Gastroesophageal sphincter (tissue), 4 donors: ENCODE measurements at regions not wholly inside any gene's neighbourhood (a gene's known extent, or its start where the extent isn't known, plus 50 kb on each side); places are given as distances from the start of the nearest gene placed in this dataset.

Experiments used
- ATAC-seq: fragments of 150-250 bp; one replicate; pipeline ENCODE4 v1.9.1; 2016; ENCODE audit warnings: mild to moderate bottlenecking, moderate library complexity
- H3K27ac ChIP-seq, 4 donors: fragments of 200-600 bp; sonication (generic) in 3 of 4; 1 replicate in 3 of 4; 2 replicates in 1 of 4; pipeline ENCODE4 v1.5.1; 2016 to 2019
- H3K27me3 ChIP-seq: fragments of 200-600 bp; sonication (generic); one replicate; pipeline ENCODE4 v1.5.1; 2019
- H3K36me3 ChIP-seq, 2 donors: fragments of 200-600 bp; sonication (generic); one replicate each; pipeline ENCODE4 v1.5.1; 2019; ENCODE audit warnings: control low read depth in 1 of 2
- H3K4me1 ChIP-seq, 3 donors: fragments of 200-600 bp; sonication (generic); 1 replicate in 2 of 3; 2 replicates in 1 of 3; pipeline ENCODE4 v1.5.1; 2016 to 2019; ENCODE audit warnings: control low read depth in 2 of 3
- H3K4me3 ChIP-seq, 2 donors: fragments of 200-600 bp; sonication (generic); one replicate each; pipeline ENCODE4 v1.5.1; 2019; ENCODE audit warnings: mild to moderate bottlenecking in 1 of 2, moderate library complexity in 1 of 2
- H3K9me3 ChIP-seq, 3 donors: fragments of 200-600 bp; sonication (generic); one replicate each; pipeline ENCODE4 v1.5.1; 2017 to 2019; ENCODE audit warnings: control low read depth in 2 of 3
- CTCF ChIP-seq, 4 experiments: fragments of 200-600 bp in 2 of 4; fragments of 450-650 bp in 2 of 4; sonication (generic) in 1 of 4; IDR thresholded peaks; one replicate each; pipeline ENCODE4 v1.5.1; 2017 to 2019; ENCODE audit warnings: antibody characterized with exemption in 4 of 4, mild to moderate bottlenecking in 2 of 4, moderate library complexity in 2 of 4
- EP300 ChIP-seq: sonication (generic); formaldehyde crosslinking; IDR thresholded peaks from one replicate; pipeline ENCODE4 v1.6.1; 2017; ENCODE audit warnings: antibody characterized with exemption, mild to moderate bottlenecking
- POLR2A ChIP-seq, 2 donors: fragments of 450-650 bp; IDR thresholded peaks; one replicate each; pipeline ENCODE4 v1.6.1; 2017; ENCODE audit warnings: antibody characterized with exemption in 2 of 2, mild to moderate bottlenecking in 2 of 2, moderate library complexity in 1 of 2
- POLR2AphosphoS5 ChIP-seq: sonication (generic); formaldehyde crosslinking; IDR thresholded peaks from one replicate; pipeline ENCODE4 v1.6.1; 2017; ENCODE audit warnings: antibody characterized with exemption
- WGBS, 2 donors: methylation state at CpG; one replicate each; pipeline ENCODE4 v1.1.5; 2018; ENCODE audit warnings: low coverage in 1 of 2; 5-methylcytosine and 5-hydroxymethylcytosine counted together

- Histone ChIP-seq H3K4me1 (no peaks in the 10 kb centered on the region), H3K27ac (no peak overlapping the region), H3K36me3 (no peaks in the 10 kb centered on the region), H3K27me3 (peaks cover 15% of the 10 kb centered on the region), H3K4me3 (no peak overlapping the region), H3K9me3 (no peaks in the 10 kb centered on the region)
- no peak for ATAC-seq
- 27 to 38% methylated on average over 1 of the region's 1 CpG for WGBS, 2 donors
- TF ChIP-seq CTCF (IDR thresholded peaks at IDR 0.05) (no peak), POLR2A (IDR thresholded peaks at IDR 0.05) (no peak), POLR2AphosphoS5 (no peak), EP300 (no peak)
These were observed 369.2 kb upstream of the CNR1 start for GRCh38 chr6:88535306-88535705.

- ATAC-seq: no peak
- WGBS, 2 donors: 92% methylated on average over 1 of the region's 1 CpG; no CpG with 5 or more reads in 1 of the 2 donors
These were observed 366.2 kb upstream of the CNR1 start for GRCh38 chr6:88532241-88532860.

GRCh38 chr6:88529726-88530125 is 363.6 kb upstream of the CNR1 start:
- no peak for ATAC-seq
- no peaks in the 10 kb centered on the region for H3K4me1 ChIP-seq
- WGBS, 2 donors: 33 to 67% methylated on average over 1 to 4 of the region's 4 CpGs
- no peaks in the 10 kb centered on the region for H3K27me3 ChIP-seq
- H3K36me3 ChIP-seq: no peaks in the 10 kb centered on the region
- no peak for TF ChIP-seq EP300
- TF ChIP-seq CTCF (IDR thresholded peaks at IDR 0.05): no peak
- TF ChIP-seq POLR2AphosphoS5: no peak
- TF ChIP-seq POLR2A (IDR thresholded peaks at IDR 0.05): no peak
- no peak overlapping the region for H3K27ac ChIP-seq
- H3K9me3 ChIP-seq: no peaks in the 10 kb centered on the region
- H3K4me3 ChIP-seq: no peak overlapping the region

More at GRCh38 chr6:88532241-88532860, 366.2 kb upstream of the CNR1 start:
- Histone ChIP-seq H3K36me3 (no peaks in the 10 kb centered on the region), H3K4me3 (no peak overlapping the region), H3K27me3 (peaks cover 4% of the 10 kb centered on the region), H3K4me1 (no peaks in the 10 kb centered on the region), H3K9me3 (no peaks in the 10 kb centered on the region), H3K27ac (no peak overlapping the region)
- no peak for TF ChIP-seq POLR2A (IDR thresholded peaks at IDR 0.05)
- no peak for TF ChIP-seq POLR2AphosphoS5
- no peak for TF ChIP-seq CTCF (IDR thresholded peaks at IDR 0.05)
- no peak for TF ChIP-seq EP300

- WGBS, 2 donors: 74 to 76% methylated on average over 5 to 7 of the region's 7 CpGs
- H3K27ac ChIP-seq: no peak overlapping the region
- no peaks in the 10 kb centered on the region for H3K9me3 ChIP-seq
- H3K27me3 ChIP-seq: no peaks in the 10 kb centered on the region
- ATAC-seq: no peak
- no peaks in the 10 kb centered on the region for H3K4me1 ChIP-seq
- H3K4me3 ChIP-seq: no peak overlapping the region
- TF ChIP-seq CTCF (IDR thresholded peaks at IDR 0.05) (no peak), POLR2A (IDR thresholded peaks at IDR 0.05) (no peak), POLR2AphosphoS5 (no peak)
- H3K36me3 ChIP-seq: no peaks in the 10 kb centered on the region
These were observed 354.3 kb upstream of the CNR1 start for GRCh38 chr6:88520445-88520844.

GRCh38 chr6:88520017-88520338 is 353.8 kb upstream of the CNR1 start:
- no peaks in the 10 kb centered on the region for H3K9me3 ChIP-seq

More at GRCh38 chr6:88520017-88520338, 353.8 kb upstream of the CNR1 start:
- no peak for ATAC-seq
- H3K27me3 ChIP-seq: no peaks in the 10 kb centered on the region
- H3K4me1 ChIP-seq: no peaks in the 10 kb centered on the region
- no peaks in the 10 kb centered on the region for H3K36me3 ChIP-seq
- TF ChIP-seq POLR2AphosphoS5 (no peak), EP300 (no peak), CTCF (IDR thresholded peaks at IDR 0.05) (no peak), POLR2A (IDR thresholded peaks at IDR 0.05) (no peak)
- no peak overlapping the region for H3K27ac ChIP-seq
- H3K4me3 ChIP-seq: no peak overlapping the region
